ENCODE measurements at regions not wholly inside any gene's neighbourhood (a gene's known extent, or its start where the extent isn't known, plus 50 kb on each side); places are given as distances from the start of the nearest gene placed in this dataset.
"Not testable (repeated sequence)": the region's sequence is repeated elsewhere in the genome, so short reads cannot be mapped to it uniquely, and the experiment has no call there.

- no peak for DNase-seq
- intact Hi-C loops (cut with DNase I) = no loop called here
These were observed 488.3 kb downstream of the TNS3 start for GRCh38 chr7:47093320-47094234.

- intact Hi-C loops (cut with DNase I) = no loop called here
These were observed 489.6 kb downstream of the TNS3 start for GRCh38 chr7:47092336-47092735.

GRCh38 chr7:47091141-47091540 is 490.8 kb downstream of the TNS3 start:
- DNase-seq = peak in 1 of 10 donors; percentile 37
- intact Hi-C loops (cut with DNase I) = no loop called here

More at GRCh38 chr7:47092336-47092735, 489.6 kb downstream of the TNS3 start:
- no peak for DNase-seq

GRCh38 chr7:47089461-47089860 is 492.4 kb downstream of the TNS3 start:
- DNase-seq = peak in 1 of 10 donors; percentile 47
- intact Hi-C loops (cut with DNase I) = loop anchor here (5.0 kb wide), 1 partner anchor 737 kb away; no protein-coding TSS in a partner anchor

- DNase-seq = no peak
- intact Hi-C loops (cut with DNase I) = loop anchor here (5.0 kb wide), 1 partner anchor 737 kb away; no protein-coding TSS in a partner anchor
These were observed 492.9 kb downstream of the TNS3 start for GRCh38 chr7:47089068-47089417.

- DNase-seq = peak in 9 of 10 donors; percentile 27 to 92 (median 52)
These were observed 493.4 kb downstream of the TNS3 start for GRCh38 chr7:47088329-47089067.

GRCh38 chr7:47087866-47088265 is 494.0 kb downstream of the TNS3 start:
- intact Hi-C loops (cut with DNase I) = loop anchor here (1.0 to 5.0 kb wide), 2 partner anchors 736 to 1171 kb away; no protein-coding TSS in a partner anchor
- DNase-seq = no peak

More at GRCh38 chr7:47088329-47089067, 493.4 kb downstream of the TNS3 start:
- intact Hi-C loops (cut with DNase I) = loop anchor here (1.0 to 5.0 kb wide), 2 partner anchors 736 to 1171 kb away; no protein-coding TSS in a partner anchor

- DNase-seq = no peak
- intact Hi-C loops (cut with DNase I) = loop anchor here (5.0 kb wide), 1 partner anchor 733 kb away; no protein-coding TSS in a partner anchor
These were observed 496.2 kb downstream of the TNS3 start for GRCh38 chr7:47085491-47086275.

- no peak for DNase-seq
- intact Hi-C loops (cut with DNase I) = no loop called here
These were observed 498.2 kb downstream of the TNS3 start for GRCh38 chr7:47083476-47084250.

- DNase-seq = no peak
- intact Hi-C loops (cut with DNase I) = no loop called here
These were observed 501.1 kb downstream of the TNS3 start for GRCh38 chr7:47080816-47081215.

GRCh38 chr7:47078241-47078640 is 503.7 kb downstream of the TNS3 start:
- intact Hi-C loops (cut with DNase I) = no loop called here
- DNase-seq = no peak

- no peak for DNase-seq
- intact Hi-C loops (cut with DNase I) = no loop called here
These were observed 507.2 kb downstream of the TNS3 start for GRCh38 chr7:47074702-47075153.

GRCh38 chr7:47073284-47073683 is 508.6 kb downstream of the TNS3 start:
- intact Hi-C loops (cut with DNase I) = no loop called here

GRCh38 chr7:47071866-47072265 is 510.0 kb downstream of the TNS3 start:
- intact Hi-C loops (cut with DNase I) = no loop called here
- DNase-seq = no peak

More at GRCh38 chr7:47073284-47073683, 508.6 kb downstream of the TNS3 start:
- DNase-seq = no peak

GRCh38 chr7:47069385-47070076 is 512.4 kb downstream of the TNS3 start:
- intact Hi-C loops (cut with DNase I) = no loop called here
- no peak for DNase-seq

GRCh38 chr7:47066976-47067614 is 514.8 kb downstream of the TNS3 start:
- intact Hi-C loops (cut with DNase I) = no loop called here
- no peak for DNase-seq

- intact Hi-C loops (cut with DNase I) = no loop called here
- DNase-seq = no peak
These were observed 525.2 kb downstream of the TNS3 start for GRCh38 chr7:47056731-47057130.

- DNase-seq; intact Hi-C loops (cut with DNase I): not testable (repeated sequence)
These were observed 529.2 kb downstream of the TNS3 start for GRCh38 chr7:47052541-47053208.
